Ishikawa (cell line): ENCODE measurements at regions not wholly inside any gene's neighbourhood (a gene's known extent, or its start where the extent isn't known, plus 50 kb on each side); places are given as distances from the start of the nearest gene placed in this dataset.
A peak's percentile ranks its signal among the peaks of the same experiment; 100 is the strongest.

Source experiments
- CEBPB ChIP-seq: IDR thresholded peaks from 2 replicates; pipeline ENCODE4 v1.6.1; 2012
- CREB1 ChIP-seq: IDR thresholded peaks from 2 replicates; pipeline ENCODE4 v1.6.1; 2012; ENCODE audit warnings: low read depth
- EGR1 ChIP-seq: IDR thresholded peaks from 2 replicates; pipeline ENCODE4 v1.6.1; 2012
- EP300 ChIP-seq: IDR thresholded peaks from 2 replicates; pipeline ENCODE4 v1.6.1; 2012; ENCODE audit warnings: borderline replicate concordance
- FOXM1 ChIP-seq: IDR thresholded peaks from 2 replicates; pipeline ENCODE4 v1.6.1; 2012; ENCODE audit warnings: low read depth, borderline replicate concordance
- MAX ChIP-seq: IDR thresholded peaks from 2 replicates; pipeline ENCODE4 v1.6.1; 2012
- NFIC ChIP-seq: IDR thresholded peaks from 2 replicates; pipeline ENCODE4 v1.6.1; 2012
- RAD21 ChIP-seq: IDR thresholded peaks from 2 replicates; pipeline ENCODE4 v1.6.1; 2012; ENCODE audit warnings: low read depth
- REST ChIP-seq: IDR thresholded peaks from 2 replicates; pipeline ENCODE4 v1.6.1; 2012; ENCODE audit warnings: low read depth, mild to moderate bottlenecking
- TAF1 ChIP-seq: IDR thresholded peaks from 2 replicates; pipeline ENCODE4 v1.6.1; 2012; ENCODE audit warnings: low read depth, mild to moderate bottlenecking
- TCF12 ChIP-seq: IDR thresholded peaks from 2 replicates; pipeline ENCODE4 v1.6.1; 2012; ENCODE audit warnings: low read depth
- TEAD4 ChIP-seq: IDR thresholded peaks from 2 replicates; pipeline ENCODE4 v1.6.1; 2012
- USF1 ChIP-seq: IDR thresholded peaks from 2 replicates; pipeline ENCODE4 v1.6.1; 2012
- YY1 ChIP-seq: IDR thresholded peaks from 2 replicates; pipeline ENCODE4 v1.6.1; 2012; ENCODE audit warnings: low read depth
- ZBTB7A ChIP-seq: IDR thresholded peaks from 2 replicates; pipeline ENCODE4 v1.6.1; 2012; ENCODE audit warnings: low read depth

GRCh38 chr6:113683968-113684367 lies 173.2 kb upstream of the MARCKS start:
- no peak for TF ChIP-seq REST
- TF ChIP-seq MAX, result no peak
- no peak for TF ChIP-seq CREB1
- no peak for TF ChIP-seq USF1
- TF ChIP-seq CEBPB, result no peak
- no peak for TF ChIP-seq EGR1
- TF ChIP-seq ZBTB7A, result no peak

GRCh38 chr6:113684382-113684901 lies 172.7 kb upstream of the MARCKS start:
- TF ChIP-seq YY1 (no peak), EGR1 (no peak), REST (no peak), CEBPB (no peak), RAD21 (no peak), TAF1 (no peak), NFIC (no peak), MAX (no peak), TCF12 (no peak), USF1 (no peak), TEAD4 (no peak), CREB1 (no peak), EP300 (no peak), ZBTB7A (no peak), FOXM1 (no peak)

GRCh38 chr6:113686049-113686448 lies 171.1 kb upstream of the MARCKS start:
- TF ChIP-seq YY1, result no peak
- no peak for TF ChIP-seq ZBTB7A
- TF ChIP-seq CREB1, result no peak
- TF ChIP-seq REST, result no peak

- TF ChIP-seq RAD21, result peak; percentile 25; the same call in 1 of the 2 replicates
Measured at GRCh38 chr6:113689620-113690019, 167.5 kb upstream of the MARCKS start.

GRCh38 chr6:113690281-113691259 lies 166.6 kb upstream of the MARCKS start:
- TF ChIP-seq TAF1 (no peak), ZBTB7A (no peak), REST (no peak), YY1 (no peak)
